ENCODE measurements at regions not wholly inside any gene's neighbourhood (a gene's known extent, or its start where the extent isn't known, plus 50 kb on each side); places are given as distances from the start of the nearest gene placed in this dataset.

- H3K4me3 ChIP-seq (ENCODE audit: low read depth, low read length) = no peak overlapping the region
- DNase-seq (ENCODE audit: low read depth) = no peak
- no peak for TF ChIP-seq CTCF (conservative IDR thresholded peaks at IDR 0.05; ENCODE audit: low read depth, low read length)
Measured at GRCh38 chr2:65647249-65647842, 214.9 kb upstream of the SPRED2 start.

- H3K4me3 ChIP-seq (ENCODE audit: low read depth, low read length) = no peak overlapping the region
- TF ChIP-seq CTCF (conservative IDR thresholded peaks at IDR 0.05; ENCODE audit: low read depth, low read length) = no peak
- no peak for DNase-seq (ENCODE audit: low read depth)
Measured at GRCh38 chr2:65640793-65641103, 208.3 kb upstream of the SPRED2 start.

- H3K4me3 ChIP-seq (ENCODE audit: low read depth, low read length) = no peak overlapping the region
- DNase-seq (ENCODE audit: low read depth) = peak; percentile 94
- no peak for TF ChIP-seq CTCF (conservative IDR thresholded peaks at IDR 0.05; ENCODE audit: low read depth, low read length)
Measured at GRCh38 chr2:65639156-65639864, 206.9 kb upstream of the SPRED2 start.

- TF ChIP-seq CTCF (conservative IDR thresholded peaks at IDR 0.05; ENCODE audit: low read depth, low read length) = peak; percentile 10
- no peak overlapping the region for H3K4me3 ChIP-seq (ENCODE audit: low read depth, low read length)
- DNase-seq (ENCODE audit: low read depth) = no peak
Measured at GRCh38 chr2:65638443-65638842, 206.0 kb upstream of the SPRED2 start.

- TF ChIP-seq CTCF (conservative IDR thresholded peaks at IDR 0.05; ENCODE audit: low read depth, low read length) = no peak
- peak; percentile 64 for DNase-seq (ENCODE audit: low read depth)
- no peak overlapping the region for H3K4me3 ChIP-seq (ENCODE audit: low read depth, low read length)
Measured at GRCh38 chr2:65636813-65637483, 204.5 kb upstream of the SPRED2 start.

- no peak overlapping the region for H3K4me3 ChIP-seq (ENCODE audit: low read depth, low read length)
- DNase-seq (ENCODE audit: low read depth) = no peak
- no peak for TF ChIP-seq CTCF (conservative IDR thresholded peaks at IDR 0.05; ENCODE audit: low read depth, low read length)
Measured at GRCh38 chr2:65636024-65636423, 203.6 kb upstream of the SPRED2 start.

All from choroid plexus epithelial cell (primary cell).